GM23338 (cell line): ENCODE measurements at regions not wholly inside any gene's neighbourhood (a gene's known extent, or its start where the extent isn't known, plus 50 kb on each side); places are given as distances from the start of the nearest gene placed in this dataset.

Source experiments
- ATAC-seq: fragments of 200-7000 bp; cut with Tn5 transposase; 3 replicates; pipeline ENCODE4 v1.9.1; 2020
- DNase-seq: peaks from one replicate; pipeline ENCODE4 v3.0.0-alpha.2; 2015; ENCODE audit warnings: low spot score
- H2AFZ ChIP-seq: fragments of 200-600 bp; sonication (generic); 2 replicates; pipeline ENCODE4 v1.8.0; 2016; ENCODE audit warnings: antibody characterized with exemption, mild to moderate bottlenecking, moderate library complexity
- H3F3A ChIP-seq: fragments of 200-600 bp; sonication (generic); replicated peaks from 2 replicates; pipeline ENCODE4 v1.8.0; 2017; ENCODE audit warnings: antibody characterized with exemption, mixed run types, low read depth
- H3K27ac ChIP-seq: fragments of 200-600 bp; sonication (generic); 2 replicates; pipeline ENCODE4 v1.6.1; 2016; ENCODE audit warnings: low read depth
- H3K27me3 ChIP-seq: fragments of 200-600 bp; sonication (generic); 2 replicates; pipeline ENCODE4 v1.8.0; 2016; ENCODE audit warnings: mild to moderate bottlenecking, mixed run types, moderate library complexity; ENCODE audit not compliant: insufficient read depth
- H3K36me3 ChIP-seq: fragments of 200-600 bp; sonication (generic); 2 replicates; pipeline ENCODE4 v1.8.0; 2016; ENCODE audit warnings: mild to moderate bottlenecking; ENCODE audit not compliant: insufficient read depth
- H3K4me1 ChIP-seq: fragments of 200-600 bp; sonication (generic); 2 replicates; pipeline ENCODE4 v1.8.0; 2016; ENCODE audit warnings: mild to moderate bottlenecking, moderate library complexity; ENCODE audit not compliant: insufficient read depth
- H3K4me2 ChIP-seq: fragments of 200-600 bp; sonication (generic); 2 replicates; pipeline ENCODE4 v1.7.1; 2017; ENCODE audit warnings: mixed run types
- H3K4me3 ChIP-seq: fragments of 200-600 bp; sonication (generic); 2 replicates; pipeline ENCODE4 v1.6.1; 2016; ENCODE audit warnings: mixed run types
- H3K79me2 ChIP-seq: fragments of 200-600 bp; sonication (generic); replicated peaks from 2 replicates; pipeline ENCODE4 v1.8.0; 2017; ENCODE audit warnings: mild to moderate bottlenecking; ENCODE audit not compliant: insufficient read depth
- H3K9me2 ChIP-seq: fragments of 200-600 bp; sonication (generic); 2 replicates; pipeline ENCODE4 v1.8.0; 2017; ENCODE audit not compliant: insufficient read depth
- H4K20me1 ChIP-seq: fragments of 200-600 bp; sonication (generic); replicated peaks from 2 replicates; pipeline ENCODE4 v1.8.0; 2017; ENCODE audit warnings: mild to moderate bottlenecking; ENCODE audit not compliant: insufficient read depth
- H3K27ac Mint-ChIP-seq: 2 replicates; pipeline ENCODE4 v1.8.0; 2020; ENCODE audit warnings: inconsistent platforms, mild to moderate bottlenecking, moderate library complexity, mixed read lengths
- H3K27me3 Mint-ChIP-seq: 3 replicates; pipeline ENCODE4 v1.8.0; 2022; ENCODE audit warnings: low read depth, mild to moderate bottlenecking, moderate library complexity, mixed read lengths, inconsistent platforms; ENCODE audit not compliant: insufficient read depth, poor library complexity
- H3K36me3 Mint-ChIP-seq: 3 replicates; pipeline ENCODE4 v1.8.0; 2021; ENCODE audit warnings: low read depth, mild to moderate bottlenecking, inconsistent platforms, moderate library complexity, mixed read lengths
- H3K4me1 Mint-ChIP-seq: 3 replicates; pipeline ENCODE4 v1.8.0; 2020; ENCODE audit warnings: mild to moderate bottlenecking, inconsistent platforms, mixed read lengths
- H3K4me3 Mint-ChIP-seq: 3 replicates; pipeline ENCODE4 v1.8.0; 2021; ENCODE audit warnings: moderate library complexity, mild to moderate bottlenecking, inconsistent platforms, mixed read lengths
- H3K9me3 Mint-ChIP-seq: 3 replicates; pipeline ENCODE4 v1.8.0; 2020; ENCODE audit warnings: moderate library complexity, mild to moderate bottlenecking, inconsistent platforms, mixed read lengths
- CREB1 ChIP-seq: fragments of 250-450 bp; sonication (Bioruptor Pico); IDR thresholded peaks from 2 replicates; pipeline ENCODE4 v1.5.0; 2020; ENCODE audit warnings: low read depth, mild to moderate bottlenecking, moderate library complexity
- EZH2 ChIP-seq: fragments of 200-600 bp; sonication (generic); IDR thresholded peaks from one replicate; pipeline ENCODE4 v1.8.0; 2017; ENCODE audit warnings: antibody characterized with exemption, mild to moderate bottlenecking, low read depth; ENCODE audit not compliant: unreplicated experiment
- EZH2phosphoT487 ChIP-seq: fragments of 200-600 bp; sonication (generic); IDR thresholded peaks from one replicate; pipeline ENCODE4 v1.8.1; 2018; ENCODE audit warnings: antibody characterized with exemption; ENCODE audit not compliant: unreplicated experiment
- JUNB ChIP-seq: IDR thresholded peaks from one replicate; pipeline ENCODE4 v1.6.1; 2016; ENCODE audit warnings: antibody characterized with exemption; ENCODE audit not compliant: unreplicated experiment
- NANOG ChIP-seq: IDR thresholded peaks from 2 replicates; pipeline ENCODE4 v1.6.1; 2016; ENCODE audit warnings: antibody characterized with exemption, borderline replicate concordance
- POLR2AphosphoS5 ChIP-seq: IDR thresholded peaks from 2 replicates; pipeline ENCODE4 v1.6.1; 2016; ENCODE audit warnings: antibody characterized with exemption, low read depth
- STAT1 ChIP-seq: IDR thresholded peaks from one replicate; pipeline ENCODE4 v1.6.1; 2016; ENCODE audit warnings: antibody characterized with exemption; ENCODE audit not compliant: unreplicated experiment
- ZNF114 ChIP-seq: fragments of 250-450 bp; sonication (Bioruptor Pico); IDR thresholded peaks from 2 replicates; pipeline ENCODE4 v1.5.0; 2020; ENCODE audit warnings: mild to moderate bottlenecking, moderate library complexity
- ZNF331 ChIP-seq: fragments of 250-450 bp; sonication (Bioruptor Pico); IDR thresholded peaks from 2 replicates; pipeline ENCODE4 v1.5.0; 2020; ENCODE audit warnings: low read depth, mild to moderate bottlenecking, moderate library complexity
- TF ChIP-seq, protein P1 (sequence below), 2 experiments: fragments of 200-600 bp in 1 of 2; sonication (generic) in 1 of 2; conservative IDR thresholded peaks; 2 replicates each; pipeline versions ENCODE4 v1.5.1 to v1.6.1; 2016 to 2017; ENCODE audit warnings: antibody characterized with exemption in 2 of 2, low read depth in 2 of 2, mild to moderate bottlenecking in 2 of 2, moderate library complexity in 1 of 2
- TF ChIP-seq, protein P2 (sequence below): fragments of 250-450 bp; sonication (Bioruptor Pico); IDR thresholded peaks from 2 replicates; pipeline ENCODE4 v1.5.0; 2020; ENCODE audit warnings: mild to moderate bottlenecking, moderate library complexity
- TF ChIP-seq, protein P3 (sequence below): IDR thresholded peaks from one replicate; pipeline ENCODE4 v1.6.1; 2018; ENCODE audit warnings: antibody characterized with exemption; ENCODE audit not compliant: unreplicated experiment
- TF ChIP-seq, protein P4 (sequence below): IDR thresholded peaks from 2 replicates; pipeline ENCODE4 v1.6.1; 2016; ENCODE audit warnings: antibody characterized with exemption

DNA sequence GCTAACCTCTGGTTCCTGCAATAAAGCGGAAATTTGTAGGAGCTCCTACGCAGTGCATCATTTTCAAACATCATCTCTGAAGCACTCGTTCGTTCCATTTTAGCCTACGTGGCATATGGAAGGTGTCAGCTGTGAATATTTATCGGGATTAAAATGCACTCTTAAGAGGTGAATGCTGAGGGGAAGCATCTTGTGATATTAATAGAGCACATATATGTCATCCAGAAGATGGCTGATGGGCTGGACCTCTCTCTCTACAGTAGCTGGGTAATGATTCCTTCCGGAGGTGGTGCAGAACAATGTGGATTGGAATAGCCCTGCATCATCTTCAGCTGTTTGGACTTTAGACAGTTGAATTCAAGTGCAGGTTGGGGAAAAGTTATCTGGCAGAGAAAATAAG lies 478.7 kb downstream of the DMAC1 start:
- Histone ChIP-seq H3K36me3 (no peaks in the 10 kb centered on the region; the same call in 1 of the 2 replicates), H4K20me1 (no peaks in the 10 kb centered on the region), H3K9me2 (peaks cover 15% of the 10 kb centered on the region), H3K4me2 (no peak overlapping the region), H3K4me1 (peaks cover 14% of the 10 kb centered on the region), H3K27ac (no peak overlapping the region), H3F3A (no peaks in the 10 kb centered on the region), H3K27me3 (no peaks in the 10 kb centered on the region), H3K4me3 (no peak overlapping the region), H3K79me2 (no peaks in the 10 kb centered on the region), H2AFZ (no peak overlapping the region; the same call in 1 of the 2 replicates)
- Mint-ChIP-seq H3K4me1 (peaks cover 11% of the 10 kb centered on the region), H3K27me3 (no peaks in the 10 kb centered on the region), H3K4me3 (no peak overlapping the region), H3K9me3 (no peaks in the 10 kb centered on the region), H3K27ac (no peak overlapping the region), H3K36me3 (no peaks in the 10 kb centered on the region)
- ATAC-seq (no peak), DNase-seq (no peak)
- TF ChIP-seq NANOG (no peak), ZNF114 (no peak), EZH2phosphoT487 (no peak), POLR2AphosphoS5 (no peak), CREB1 (no peak), JUNB (no peak), EZH2 (no peak), STAT1 (no peak), ZNF331 (CRISPR knock-in tag) (no peak)
- TF ChIP-seq, protein P1, sequence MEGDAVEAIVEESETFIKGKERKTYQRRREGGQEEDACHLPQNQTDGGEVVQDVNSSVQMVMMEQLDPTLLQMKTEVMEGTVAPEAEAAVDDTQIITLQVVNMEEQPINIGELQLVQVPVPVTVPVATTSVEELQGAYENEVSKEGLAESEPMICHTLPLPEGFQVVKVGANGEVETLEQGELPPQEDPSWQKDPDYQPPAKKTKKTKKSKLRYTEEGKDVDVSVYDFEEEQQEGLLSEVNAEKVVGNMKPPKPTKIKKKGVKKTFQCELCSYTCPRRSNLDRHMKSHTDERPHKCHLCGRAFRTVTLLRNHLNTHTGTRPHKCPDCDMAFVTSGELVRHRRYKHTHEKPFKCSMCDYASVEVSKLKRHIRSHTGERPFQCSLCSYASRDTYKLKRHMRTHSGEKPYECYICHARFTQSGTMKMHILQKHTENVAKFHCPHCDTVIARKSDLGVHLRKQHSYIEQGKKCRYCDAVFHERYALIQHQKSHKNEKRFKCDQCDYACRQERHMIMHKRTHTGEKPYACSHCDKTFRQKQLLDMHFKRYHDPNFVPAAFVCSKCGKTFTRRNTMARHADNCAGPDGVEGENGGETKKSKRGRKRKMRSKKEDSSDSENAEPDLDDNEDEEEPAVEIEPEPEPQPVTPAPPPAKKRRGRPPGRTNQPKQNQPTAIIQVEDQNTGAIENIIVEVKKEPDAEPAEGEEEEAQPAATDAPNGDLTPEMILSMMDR (conservative IDR thresholded peaks at IDR 0.05; ENCODE audit: low read depth in 2 of 2) = no peak
- TF ChIP-seq, protein P2, sequence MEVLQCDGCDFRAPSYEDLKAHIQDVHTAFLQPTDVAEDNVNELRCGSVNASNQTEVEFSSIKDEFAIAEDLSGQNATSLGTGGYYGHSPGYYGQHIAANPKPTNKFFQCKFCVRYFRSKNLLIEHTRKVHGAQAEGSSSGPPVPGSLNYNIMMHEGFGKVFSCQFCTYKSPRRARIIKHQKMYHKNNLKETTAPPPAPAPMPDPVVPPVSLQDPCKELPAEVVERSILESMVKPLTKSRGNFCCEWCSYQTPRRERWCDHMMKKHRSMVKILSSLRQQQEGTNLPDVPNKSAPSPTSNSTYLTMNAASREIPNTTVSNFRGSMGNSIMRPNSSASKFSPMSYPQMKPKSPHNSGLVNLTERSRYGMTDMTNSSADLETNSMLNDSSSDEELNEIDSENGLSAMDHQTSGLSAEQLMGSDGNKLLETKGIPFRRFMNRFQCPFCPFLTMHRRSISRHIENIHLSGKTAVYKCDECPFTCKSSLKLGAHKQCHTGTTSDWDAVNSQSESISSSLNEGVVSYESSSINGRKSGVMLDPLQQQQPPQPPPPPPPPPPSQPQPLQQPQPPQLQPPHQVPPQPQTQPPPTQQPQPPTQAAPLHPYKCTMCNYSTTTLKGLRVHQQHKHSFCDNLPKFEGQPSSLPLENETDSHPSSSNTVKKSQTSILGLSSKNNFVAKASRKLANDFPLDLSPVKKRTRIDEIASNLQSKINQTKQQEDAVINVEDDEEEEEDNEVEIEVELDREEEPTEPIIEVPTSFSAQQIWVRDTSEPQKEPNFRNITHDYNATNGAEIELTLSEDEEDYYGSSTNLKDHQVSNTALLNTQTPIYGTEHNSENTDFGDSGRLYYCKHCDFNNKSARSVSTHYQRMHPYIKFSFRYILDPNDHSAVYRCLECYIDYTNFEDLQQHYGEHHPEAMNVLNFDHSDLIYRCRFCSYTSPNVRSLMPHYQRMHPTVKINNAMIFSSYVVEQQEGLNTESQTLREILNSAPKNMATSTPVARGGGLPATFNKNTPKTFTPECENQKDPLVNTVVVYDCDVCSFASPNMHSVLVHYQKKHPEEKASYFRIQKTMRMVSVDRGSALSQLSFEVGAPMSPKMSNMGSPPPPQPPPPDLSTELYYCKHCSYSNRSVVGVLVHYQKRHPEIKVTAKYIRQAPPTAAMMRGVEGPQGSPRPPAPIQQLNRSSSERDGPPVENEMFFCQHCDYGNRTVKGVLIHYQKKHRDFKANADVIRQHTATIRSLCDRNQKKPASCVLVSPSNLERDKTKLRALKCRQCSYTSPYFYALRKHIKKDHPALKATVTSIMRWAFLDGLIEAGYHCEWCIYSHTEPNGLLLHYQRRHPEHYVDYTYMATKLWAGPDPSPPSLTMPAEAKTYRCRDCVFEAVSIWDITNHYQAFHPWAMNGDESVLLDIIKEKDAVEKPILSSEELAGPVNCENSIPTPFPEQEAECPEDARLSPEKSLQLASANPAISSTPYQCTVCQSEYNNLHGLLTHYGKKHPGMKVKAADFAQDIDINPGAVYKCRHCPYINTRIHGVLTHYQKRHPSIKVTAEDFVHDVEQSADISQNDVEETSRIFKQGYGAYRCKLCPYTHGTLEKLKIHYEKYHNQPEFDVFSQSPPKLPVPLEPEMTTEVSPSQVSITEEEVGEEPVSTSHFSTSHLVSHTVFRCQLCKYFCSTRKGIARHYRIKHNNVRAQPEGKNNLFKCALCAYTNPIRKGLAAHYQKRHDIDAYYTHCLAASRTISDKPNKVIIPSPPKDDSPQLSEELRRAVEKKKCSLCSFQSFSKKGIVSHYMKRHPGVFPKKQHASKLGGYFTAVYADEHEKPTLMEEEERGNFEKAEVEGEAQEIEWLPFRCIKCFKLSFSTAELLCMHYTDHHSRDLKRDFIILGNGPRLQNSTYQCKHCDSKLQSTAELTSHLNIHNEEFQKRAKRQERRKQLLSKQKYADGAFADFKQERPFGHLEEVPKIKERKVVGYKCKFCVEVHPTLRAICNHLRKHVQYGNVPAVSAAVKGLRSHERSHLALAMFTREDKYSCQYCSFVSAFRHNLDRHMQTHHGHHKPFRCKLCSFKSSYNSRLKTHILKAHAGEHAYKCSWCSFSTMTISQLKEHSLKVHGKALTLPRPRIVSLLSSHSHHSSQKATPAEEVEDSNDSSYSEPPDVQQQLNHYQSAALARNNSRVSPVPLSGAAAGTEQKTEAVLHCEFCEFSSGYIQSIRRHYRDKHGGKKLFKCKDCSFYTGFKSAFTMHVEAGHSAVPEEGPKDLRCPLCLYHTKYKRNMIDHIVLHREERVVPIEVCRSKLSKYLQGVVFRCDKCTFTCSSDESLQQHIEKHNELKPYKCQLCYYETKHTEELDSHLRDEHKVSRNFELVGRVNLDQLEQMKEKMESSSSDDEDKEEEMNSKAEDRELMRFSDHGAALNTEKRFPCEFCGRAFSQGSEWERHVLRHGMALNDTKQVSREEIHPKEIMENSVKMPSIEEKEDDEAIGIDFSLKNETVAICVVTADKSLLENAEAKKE (CRISPR knock-in tag) = no peak
- TF ChIP-seq, protein P3, sequence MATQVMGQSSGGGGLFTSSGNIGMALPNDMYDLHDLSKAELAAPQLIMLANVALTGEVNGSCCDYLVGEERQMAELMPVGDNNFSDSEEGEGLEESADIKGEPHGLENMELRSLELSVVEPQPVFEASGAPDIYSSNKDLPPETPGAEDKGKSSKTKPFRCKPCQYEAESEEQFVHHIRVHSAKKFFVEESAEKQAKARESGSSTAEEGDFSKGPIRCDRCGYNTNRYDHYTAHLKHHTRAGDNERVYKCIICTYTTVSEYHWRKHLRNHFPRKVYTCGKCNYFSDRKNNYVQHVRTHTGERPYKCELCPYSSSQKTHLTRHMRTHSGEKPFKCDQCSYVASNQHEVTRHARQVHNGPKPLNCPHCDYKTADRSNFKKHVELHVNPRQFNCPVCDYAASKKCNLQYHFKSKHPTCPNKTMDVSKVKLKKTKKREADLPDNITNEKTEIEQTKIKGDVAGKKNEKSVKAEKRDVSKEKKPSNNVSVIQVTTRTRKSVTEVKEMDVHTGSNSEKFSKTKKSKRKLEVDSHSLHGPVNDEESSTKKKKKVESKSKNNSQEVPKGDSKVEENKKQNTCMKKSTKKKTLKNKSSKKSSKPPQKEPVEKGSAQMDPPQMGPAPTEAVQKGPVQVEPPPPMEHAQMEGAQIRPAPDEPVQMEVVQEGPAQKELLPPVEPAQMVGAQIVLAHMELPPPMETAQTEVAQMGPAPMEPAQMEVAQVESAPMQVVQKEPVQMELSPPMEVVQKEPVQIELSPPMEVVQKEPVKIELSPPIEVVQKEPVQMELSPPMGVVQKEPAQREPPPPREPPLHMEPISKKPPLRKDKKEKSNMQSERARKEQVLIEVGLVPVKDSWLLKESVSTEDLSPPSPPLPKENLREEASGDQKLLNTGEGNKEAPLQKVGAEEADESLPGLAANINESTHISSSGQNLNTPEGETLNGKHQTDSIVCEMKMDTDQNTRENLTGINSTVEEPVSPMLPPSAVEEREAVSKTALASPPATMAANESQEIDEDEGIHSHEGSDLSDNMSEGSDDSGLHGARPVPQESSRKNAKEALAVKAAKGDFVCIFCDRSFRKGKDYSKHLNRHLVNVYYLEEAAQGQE = no peak
- TF ChIP-seq, protein P4, sequence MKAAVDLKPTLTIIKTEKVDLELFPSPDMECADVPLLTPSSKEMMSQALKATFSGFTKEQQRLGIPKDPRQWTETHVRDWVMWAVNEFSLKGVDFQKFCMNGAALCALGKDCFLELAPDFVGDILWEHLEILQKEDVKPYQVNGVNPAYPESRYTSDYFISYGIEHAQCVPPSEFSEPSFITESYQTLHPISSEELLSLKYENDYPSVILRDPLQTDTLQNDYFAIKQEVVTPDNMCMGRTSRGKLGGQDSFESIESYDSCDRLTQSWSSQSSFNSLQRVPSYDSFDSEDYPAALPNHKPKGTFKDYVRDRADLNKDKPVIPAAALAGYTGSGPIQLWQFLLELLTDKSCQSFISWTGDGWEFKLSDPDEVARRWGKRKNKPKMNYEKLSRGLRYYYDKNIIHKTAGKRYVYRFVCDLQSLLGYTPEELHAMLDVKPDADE = no peak
